Muscle of leg (tissue), 3 donors: ENCODE measurements at regions not wholly inside any gene's neighbourhood (a gene's known extent, or its start where the extent isn't known, plus 50 kb on each side); places are given as distances from the start of the nearest gene placed in this dataset.

Source experiments
- DNase-seq: peaks from one replicate; pipeline ENCODE4 v3.0.0; 2013
- H3K27ac ChIP-seq: one replicate; pipeline ENCODE4 v1.5.1; 2013; ENCODE audit warnings: mild to moderate bottlenecking, low read length, control low read depth
- H3K27me3 ChIP-seq: one replicate; pipeline ENCODE4 v1.6.1; 2013; ENCODE audit warnings: low read length; ENCODE audit not compliant: control insufficient read depth, insufficient read depth
- H3K36me3 ChIP-seq: one replicate; pipeline ENCODE4 v1.6.1; 2013; ENCODE audit warnings: low read length; ENCODE audit not compliant: control insufficient read depth, insufficient read depth
- H3K4me1 ChIP-seq: one replicate; pipeline ENCODE4 v1.6.1; 2013; ENCODE audit warnings: low read length; ENCODE audit not compliant: control insufficient read depth, insufficient read depth
- H3K4me3 ChIP-seq: one replicate; pipeline ENCODE4 v1.5.1; 2013; ENCODE audit warnings: low read length, control low read depth
- H3K9me3 ChIP-seq: replicated peaks from 2 replicates; pipeline ENCODE4 v1.6.1; 2013; ENCODE audit warnings: low read depth, low read length; ENCODE audit not compliant: control insufficient read depth
- WGBS: methylation state at CpG from one replicate; pipeline ENCODE4 v1.1.5; 2013; ENCODE audit warnings: missing lambda C conversion rate; ENCODE audit not compliant: insufficient coverage; 5-methylcytosine and 5-hydroxymethylcytosine counted together

- Histone ChIP-seq H3K27ac (no peak overlapping the region), H3K36me3 (peaks cover 66% of the 10 kb centered on the region), H3K4me3 (no peak overlapping the region), H3K4me1 (peaks cover 3% of the 10 kb centered on the region), H3K27me3 (no peaks in the 10 kb centered on the region), H3K9me3 (no peaks in the 10 kb centered on the region)
- WGBS, result no CpG with 5 or more reads among the region's 5 CpGs
- peak; percentile 90 for DNase-seq
Measured at GRCh38 chr14:95442633-95443021, 73.8 kb downstream of the SYNE3 start.

GRCh38 chr14:95442016-95442632 is 74.3 kb downstream of the SYNE3 start:
- Histone ChIP-seq H3K36me3 (peaks cover 66% of the 10 kb centered on the region), H3K9me3 (no peaks in the 10 kb centered on the region), H3K4me3 (no peak overlapping the region), H3K4me1 (peaks cover 3% of the 10 kb centered on the region), H3K27ac (no peak overlapping the region), H3K27me3 (no peaks in the 10 kb centered on the region)
- no peak for DNase-seq
- WGBS, result 50% methylated on average over 2 of the region's 6 CpGs

- peaks cover 3% of the 10 kb centered on the region for H3K4me1 ChIP-seq
- peaks cover 77% of the 10 kb centered on the region for H3K36me3 ChIP-seq
- no peak overlapping the region for H3K27ac ChIP-seq
- WGBS, result 56% methylated on average over 2 of the region's 2 CpGs
- H3K27me3 ChIP-seq, result no peaks in the 10 kb centered on the region
- no peak for DNase-seq
- no peaks in the 10 kb centered on the region for H3K9me3 ChIP-seq
- H3K4me3 ChIP-seq, result no peak overlapping the region
Measured at GRCh38 chr14:95440951-95441350, 75.5 kb downstream of the SYNE3 start.

- WGBS, result no CpG with 5 or more reads among the region's 5 CpGs
- no peak for DNase-seq
- Histone ChIP-seq H3K27ac (no peak overlapping the region), H3K27me3 (no peaks in the 10 kb centered on the region), H3K4me3 (no peak overlapping the region), H3K4me1 (peaks cover 3% of the 10 kb centered on the region), H3K36me3 (peaks cover 77% of the 10 kb centered on the region), H3K9me3 (peaks cover 3% of the 10 kb centered on the region)
Measured at GRCh38 chr14:95440496-95440895, 76.0 kb downstream of the SYNE3 start.

- Histone ChIP-seq H3K4me1 (peaks cover 3% of the 10 kb centered on the region), H3K27ac (no peak overlapping the region), H3K36me3 (peaks cover 71% of the 10 kb centered on the region), H3K9me3 (peaks cover 4% of the 10 kb centered on the region), H3K4me3 (no peak overlapping the region), H3K27me3 (no peaks in the 10 kb centered on the region)
- WGBS, result 89% methylated on average over 14 of the region's 14 CpGs
- no peak for DNase-seq
Measured at GRCh38 chr14:95439881-95440280, 76.6 kb downstream of the SYNE3 start.

- no peak overlapping the region for H3K4me3 ChIP-seq
- peaks cover 1% of the 10 kb centered on the region for H3K4me1 ChIP-seq
- no peak for DNase-seq
- H3K27me3 ChIP-seq, result no peaks in the 10 kb centered on the region
- 67% methylated on average over 2 of the region's 5 CpGs for whole genome bisulfite sequencing
- H3K27ac ChIP-seq, result no peak overlapping the region
- H3K9me3 ChIP-seq, result peaks cover 4% of the 10 kb centered on the region
- H3K36me3 ChIP-seq, result peaks cover 76% of the 10 kb centered on the region
Measured at GRCh38 chr14:95437715-95438114, 78.7 kb downstream of the SYNE3 start.

GRCh38 chr14:95436354-95436753 is 80.1 kb downstream of the SYNE3 start:
- Histone ChIP-seq H3K4me1 (peaks cover 7% of the 10 kb centered on the region), H3K27ac (no peak overlapping the region), H3K4me3 (no peak overlapping the region), H3K9me3 (peaks cover 4% of the 10 kb centered on the region), H3K27me3 (no peaks in the 10 kb centered on the region), H3K36me3 (peaks cover 83% of the 10 kb centered on the region)
- DNase-seq, result no peak
- WGBS, result 83% methylated on average over 1 of the region's 4 CpGs

GRCh38 chr14:95434121-95434520 is 82.3 kb downstream of the SYNE3 start:
- Histone ChIP-seq H3K4me3 (no peak overlapping the region), H3K36me3 (peaks cover 76% of the 10 kb centered on the region), H3K27ac (no peak overlapping the region), H3K4me1 (peaks cover 7% of the 10 kb centered on the region), H3K9me3 (peaks cover 4% of the 10 kb centered on the region), H3K27me3 (no peaks in the 10 kb centered on the region)
- DNase-seq, result no peak
- WGBS, result no CpG with 5 or more reads among the region's 1 CpG

GRCh38 chr14:95433094-95433478 is 83.4 kb downstream of the SYNE3 start:
- WGBS, result 78% methylated on average over 8 of the region's 8 CpGs
- H3K4me3 ChIP-seq, result no peak overlapping the region
- no peaks in the 10 kb centered on the region for H3K27me3 ChIP-seq
- no peak for DNase-seq
- H3K27ac ChIP-seq, result no peak overlapping the region
- H3K9me3 ChIP-seq, result peaks cover 4% of the 10 kb centered on the region
- H3K4me1 ChIP-seq, result peaks cover 7% of the 10 kb centered on the region
- peaks cover 74% of the 10 kb centered on the region for H3K36me3 ChIP-seq

- Histone ChIP-seq H3K4me3 (no peak overlapping the region), H3K4me1 (peaks cover 7% of the 10 kb centered on the region), H3K36me3 (peaks cover 71% of the 10 kb centered on the region), H3K27me3 (no peaks in the 10 kb centered on the region), H3K9me3 (peaks cover 4% of the 10 kb centered on the region), H3K27ac (no peak overlapping the region)
- peak; percentile 85 for DNase-seq
- WGBS, result 67% methylated on average over 10 of the region's 20 CpGs
Measured at GRCh38 chr14:95432144-95433093, 84.0 kb downstream of the SYNE3 start.
